Pancreas (tissue), 10 donors: ENCODE measurements at regions not wholly inside any gene's neighbourhood (a gene's known extent, or its start where the extent isn't known, plus 50 kb on each side); places are given as distances from the start of the nearest gene placed in this dataset.
A peak's percentile ranks its signal among the peaks of the same experiment; 100 is the strongest.

Experiments used
- ATAC-seq, 4 donors: fragments of 200-7000 bp; cut with Tn5 transposase; one replicate each; pipeline versions ENCODE4 v1.8.0 to v1.9.1; 2020; ENCODE audit warnings: mild to moderate bottlenecking in 4 of 4, moderate library complexity in 4 of 4
- DNase-seq, 6 donors: peaks; one replicate each; pipeline ENCODE4 v3.0.0-alpha.2; 2020
- FAIRE-seq: peaks from 2 replicates; lab custom pipeline; 2012; peaks lifted over from hg19 to GRCh38; lab: Jason Lieb, UNC
- H3K27ac ChIP-seq, 4 donors: fragments of 200-600 bp; sonication (generic); 1 replicate in 3 of 4; 2 replicates in 1 of 4; pipeline versions ENCODE4 v1.5.0 to v1.8.0; 2020
- H3K27me3 ChIP-seq, 4 donors: fragments of 200-600 bp; one replicate each; pipeline ENCODE4 v1.8.0; 2021
- H3K36me3 ChIP-seq, 3 donors: fragments of 200-600 bp; sonication (generic) in 1 of 3; one replicate each; pipeline versions ENCODE4 v1.5.0 to v1.8.0; 2020 to 2021
- H3K4me1 ChIP-seq, 3 donors: fragments of 200-600 bp; one replicate each; pipeline ENCODE4 v1.8.0; 2021
- H3K4me3 ChIP-seq, 4 donors: fragments of 200-600 bp; sonication (generic) in 2 of 4; one replicate each; pipeline versions ENCODE4 v1.5.0 to v1.8.0; 2020 to 2021
- H3K9me3 ChIP-seq, 4 donors: fragments of 200-600 bp; one replicate each; pipeline ENCODE4 v1.8.0; 2021
- CTCF ChIP-seq, 4 donors: fragments of 200-600 bp; sonication (generic) in 3 of 4; IDR thresholded peaks; one replicate each; pipeline versions ENCODE4 v1.5.0 to v1.8.0; 2021; ENCODE audit warnings: antibody characterized with exemption in 4 of 4
- WGBS, 2 donors: extraction: QIAGEN DNeasy Blood & Tissue Kit; methylation state at CpG; one replicate each; pipeline ENCODE4 v1.1.7; 2013; 5-methylcytosine and 5-hydroxymethylcytosine counted together
- intact Hi-C, 3 donors: fragments of 100-400 bp; cut with DNase I; formaldehyde crosslinking; loops; one replicate each; pipeline versions ENCODE4 v1.11.1 to v1.14.2; 2022
- donor health status: healthy with polysubstance abuse.
- donor health status: DM: no; HTN: no; CAD: no; lungs with moderate emphysema.
- donor health status: DM: no; HTN: no; CAD: no.
- donor health status: control.
- donor health status: control.
- donor health status: Bipolar disorder and iron deficiency.
- donor health status: DM: yes; HTN: yes; CAD: no.
- donor health status: DM: no; HTN: no; CAD: no.
- donor health status: DM: no; HTN: no; CAD: no.
- donor health status: DM: yes; HTN: yes; CAD: no.

GRCh38 chr11:106399076-106399511 is 321.6 kb downstream of the AASDHPPT start:
- ATAC-seq (peak in 3 of 4 donors; percentile 47 to 80 (median 74)), FAIRE-seq (no peak), DNase-seq (peak in 2 of 6 donors; percentile 15 to 27)
- Histone ChIP-seq H3K4me3 (no peak overlapping the region), H3K4me1 (peaks cover 0 to 7% (median 0%) of the 10 kb centered on the region in 3 donors), H3K27me3 (no peaks in the 10 kb centered on the region), H3K27ac (peak overlapping the region in 1 of 4 donors; percentile 33), H3K36me3 (no peaks in the 10 kb centered on the region), H3K9me3 (no peaks in the 10 kb centered on the region)
- intact Hi-C loops, result no loop called here
- WGBS, 2 donors, result 83 to 84% methylated on average over 3 of the region's 3 CpGs
- TF ChIP-seq CTCF (IDR thresholded peaks at IDR 0.05), result no peak

- no peak for ATAC-seq
- Histone ChIP-seq H3K27ac (peak overlapping the region in 1 of 4 donors; percentile 33), H3K27me3 (no peaks in the 10 kb centered on the region), H3K4me1 (peaks cover 0 to 7% (median 0%) of the 10 kb centered on the region in 3 donors), H3K4me3 (no peak overlapping the region), H3K9me3 (no peaks in the 10 kb centered on the region), H3K36me3 (no peaks in the 10 kb centered on the region)
- WGBS, 2 donors, result 87 to 92% methylated on average over 4 of the region's 4 CpGs
- intact Hi-C loops, result no loop called here
- DNase-seq, result no peak
- no peak for FAIRE-seq
- TF ChIP-seq CTCF (IDR thresholded peaks at IDR 0.05), result no peak
Measured at GRCh38 chr11:106399624-106400023, 322.2 kb downstream of the AASDHPPT start.

GRCh38 chr11:106400949-106401570 is 323.6 kb downstream of the AASDHPPT start:
- DNase-seq, result no peak
- Histone ChIP-seq H3K9me3 (no peaks in the 10 kb centered on the region), H3K27ac (no peak overlapping the region), H3K4me3 (no peak overlapping the region), H3K4me1 (peaks cover 0 to 7% (median 0%) of the 10 kb centered on the region in 3 donors), H3K36me3 (no peaks in the 10 kb centered on the region), H3K27me3 (no peaks in the 10 kb centered on the region)
- ATAC-seq, result no peak
- 87 to 93% methylated on average over 5 of the region's 5 CpGs for WGBS, 2 donors
- FAIRE-seq, result no peak
- intact Hi-C loops, result no loop called here
- TF ChIP-seq CTCF (IDR thresholded peaks at IDR 0.05), result no peak

GRCh38 chr11:106403751-106404150 is 326.3 kb downstream of the AASDHPPT start:
- H3K4me1 ChIP-seq, result peaks cover 0 to 7% (median 0%) of the 10 kb centered on the region in 3 donors
- WGBS, 2 donors, result 88 to 97% methylated on average over 8 to 9 of the region's 9 CpGs
- H3K27ac ChIP-seq, result no peak overlapping the region
- no peaks in the 10 kb centered on the region for H3K9me3 ChIP-seq
- no peaks in the 10 kb centered on the region for H3K36me3 ChIP-seq
- intact Hi-C loops, result no loop called here
- no peak for TF ChIP-seq CTCF (IDR thresholded peaks at IDR 0.05)
- ATAC-seq, result no peak
- FAIRE-seq, result no peak
- H3K27me3 ChIP-seq, result no peaks in the 10 kb centered on the region
- no peak for DNase-seq
- no peak overlapping the region for H3K4me3 ChIP-seq

GRCh38 chr11:106409222-106409621 is 331.8 kb downstream of the AASDHPPT start:
- no peaks in the 10 kb centered on the region for H3K27me3 ChIP-seq
- H3K4me1 ChIP-seq, result no peaks in the 10 kb centered on the region
- H3K27ac ChIP-seq, result no peak overlapping the region
- FAIRE-seq, result no peak
- no peak for DNase-seq
- intact Hi-C loops, result no loop called here
- H3K9me3 ChIP-seq, result no peaks in the 10 kb centered on the region
- H3K4me3 ChIP-seq, result no peak overlapping the region
- TF ChIP-seq CTCF (IDR thresholded peaks at IDR 0.05), result no peak
- H3K36me3 ChIP-seq, result no peaks in the 10 kb centered on the region
- ATAC-seq, result no peak
